HG03159 (cell line): ENCODE measurements at regions not wholly inside any gene's neighbourhood (a gene's known extent, or its start where the extent isn't known, plus 50 kb on each side); places are given as distances from the start of the nearest gene placed in this dataset.
"Not testable (repeated sequence)": the region's sequence is repeated elsewhere in the genome, so short reads cannot be mapped to it uniquely, and the experiment has no call there.

Experiments
- ATAC-seq: cut with Tn5 transposase; IDR thresholded peaks from one replicate; pipeline ENCODE4 v1.9.1; 2021; ENCODE audit warnings: mild to moderate bottlenecking, moderate library complexity; ENCODE audit not compliant: unreplicated experiment

GRCh38 chr18:51330148-51330547 lies 132.7 kb upstream of the MEX3C start:
- no peak for ATAC-seq

DNA sequence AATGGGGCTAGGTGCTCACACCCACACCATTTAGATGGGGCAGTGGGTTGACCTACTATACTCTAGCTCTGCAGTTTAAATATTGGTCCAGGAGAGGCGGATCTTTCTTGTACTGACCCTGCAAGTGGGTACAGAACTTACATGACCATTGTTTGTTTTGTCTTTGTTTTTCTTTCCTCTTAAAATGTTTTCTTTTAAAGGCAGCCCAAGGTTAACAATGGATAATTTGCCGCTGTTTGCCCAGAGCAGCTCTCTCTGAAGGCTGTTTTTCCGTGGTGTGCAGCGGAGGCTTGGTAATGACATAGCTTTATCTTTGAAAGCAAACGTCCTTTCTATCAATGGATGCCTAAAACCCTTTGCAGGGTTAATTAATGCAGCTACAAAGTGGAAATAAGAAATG lies 133.3 kb upstream of the MEX3C start:
- ATAC-seq = no peak

DNA sequence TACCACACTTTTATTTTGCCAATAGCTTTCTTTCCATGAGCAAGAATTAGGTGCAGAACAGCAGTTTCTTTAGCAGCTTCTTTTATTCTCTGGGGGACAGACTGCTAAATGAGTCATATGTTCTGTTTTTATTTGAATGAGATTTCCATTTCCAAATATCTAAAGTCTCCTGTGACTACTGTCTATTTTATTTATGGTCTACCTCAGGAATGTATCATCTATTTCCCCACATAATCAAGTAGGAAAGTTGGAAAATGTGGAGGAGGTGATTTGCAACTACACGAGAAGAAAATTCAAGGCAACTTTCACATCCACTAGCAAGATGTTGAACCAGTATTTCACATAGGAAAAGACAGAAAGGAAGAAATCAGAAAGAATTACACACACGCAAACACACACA lies 139.9 kb upstream of the MEX3C start:
- ATAC-seq = no peak

DNA sequence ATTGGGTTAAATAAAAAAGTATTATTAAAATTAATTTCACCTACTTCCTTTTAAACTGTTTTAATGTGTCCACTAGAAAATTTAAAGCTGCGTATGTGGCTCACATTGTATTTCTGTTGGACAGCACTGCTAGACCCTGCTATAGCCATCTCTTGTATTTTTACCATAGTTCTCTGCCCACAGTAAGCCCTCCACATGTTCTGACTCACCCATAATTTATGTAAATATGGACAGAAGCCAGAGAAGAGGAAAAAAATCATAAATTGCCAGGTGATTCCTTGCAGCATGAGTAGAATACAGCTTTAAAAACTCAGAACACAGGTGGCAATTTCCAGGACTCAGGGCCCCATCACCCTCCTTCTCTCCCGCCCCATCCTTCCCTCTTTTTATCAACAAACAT lies 142.4 kb upstream of the MEX3C start:
- no peak for ATAC-seq

- ATAC-seq = peak; percentile 62
These were observed 142.9 kb upstream of the MEX3C start for GRCh38 chr18:51340332-51340731.

GRCh38 chr18:51342815-51343214 lies 145.3 kb upstream of the MEX3C start:
- no peak for ATAC-seq

GRCh38 chr18:51345848-51346391 lies 148.4 kb upstream of the MEX3C start:
- ATAC-seq = no peak

DNA sequence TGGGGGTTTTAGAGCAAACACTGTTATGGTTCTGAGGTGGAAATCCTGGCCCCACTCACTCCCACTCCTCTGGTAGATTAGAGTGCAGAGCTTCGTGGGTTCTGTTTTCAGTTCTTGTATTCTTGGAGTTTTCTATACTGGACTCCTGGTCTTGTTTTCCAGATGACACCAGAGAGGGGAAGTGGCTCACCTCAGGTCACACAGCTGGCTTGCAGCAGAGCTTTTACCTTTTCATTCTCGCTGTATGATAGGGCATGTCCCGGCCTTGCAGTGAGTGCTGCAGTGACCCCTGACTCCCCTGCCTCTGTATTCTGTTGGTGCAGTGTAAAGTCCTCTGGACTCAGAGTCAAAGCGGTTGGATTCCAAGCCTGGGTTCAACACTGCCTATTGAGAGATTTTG lies 148.9 kb upstream of the MEX3C start:
- ATAC-seq = no peak

DNA sequence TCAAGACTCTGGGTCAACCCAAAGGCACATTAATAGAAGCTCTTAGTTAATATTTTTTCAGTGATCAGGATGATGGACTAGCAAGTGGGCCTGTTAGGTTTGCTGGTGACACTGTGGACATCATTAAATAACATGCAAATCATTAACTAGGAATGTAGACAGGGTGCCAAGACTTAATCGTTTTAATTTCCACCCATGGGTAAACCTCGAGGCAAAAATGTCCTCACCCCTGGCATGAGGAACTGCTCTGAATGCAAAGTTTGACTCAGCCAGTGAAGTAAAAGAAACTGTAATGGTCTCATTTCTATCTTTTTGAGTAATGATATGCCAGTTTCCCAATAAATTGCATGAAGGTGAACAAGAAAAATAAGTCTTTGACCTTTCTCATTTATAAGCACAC lies 152.6 kb upstream of the MEX3C start:
- no peak for ATAC-seq

DNA sequence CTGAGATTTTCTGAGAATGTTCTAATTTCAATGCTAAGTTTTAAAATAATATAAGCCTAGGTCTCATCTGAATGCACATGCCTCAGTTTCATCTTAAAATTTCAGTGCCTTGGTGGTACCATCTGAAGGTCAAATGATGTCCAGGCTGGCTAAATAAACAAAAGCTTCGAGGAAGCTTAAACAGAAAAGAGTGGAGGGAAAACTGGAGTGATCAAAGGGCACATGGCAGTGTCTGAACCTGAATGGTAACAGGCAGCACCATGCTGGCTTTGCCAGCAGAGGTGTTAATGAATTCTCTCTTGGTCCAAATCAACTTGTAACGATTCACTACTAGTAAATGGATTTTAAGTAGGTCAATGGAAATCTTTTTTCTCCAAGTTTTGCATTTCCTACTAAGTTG lies 158.4 kb upstream of the MEX3C start:
- no peak for ATAC-seq

DNA sequence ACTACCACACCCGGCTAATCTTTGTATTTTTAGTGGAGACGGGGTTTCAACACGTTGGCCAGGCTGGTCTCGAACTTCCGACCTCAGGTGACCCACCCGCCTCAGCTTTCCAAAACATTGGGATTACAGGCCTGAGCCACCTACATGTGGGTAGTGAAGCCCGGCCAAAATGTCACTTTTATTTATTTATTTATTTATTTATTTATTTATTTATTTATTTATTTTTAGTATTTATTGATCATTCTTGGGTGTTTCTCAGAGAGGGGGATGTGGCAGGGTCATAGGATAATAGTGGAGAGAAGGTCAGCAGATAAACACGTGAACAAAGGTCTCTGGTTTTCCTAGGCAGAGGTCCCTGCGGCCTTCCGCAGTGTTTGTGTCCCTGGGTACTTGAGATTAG lies 162.8 kb upstream of the MEX3C start:
- not testable (repeated sequence) for ATAC-seq

DNA sequence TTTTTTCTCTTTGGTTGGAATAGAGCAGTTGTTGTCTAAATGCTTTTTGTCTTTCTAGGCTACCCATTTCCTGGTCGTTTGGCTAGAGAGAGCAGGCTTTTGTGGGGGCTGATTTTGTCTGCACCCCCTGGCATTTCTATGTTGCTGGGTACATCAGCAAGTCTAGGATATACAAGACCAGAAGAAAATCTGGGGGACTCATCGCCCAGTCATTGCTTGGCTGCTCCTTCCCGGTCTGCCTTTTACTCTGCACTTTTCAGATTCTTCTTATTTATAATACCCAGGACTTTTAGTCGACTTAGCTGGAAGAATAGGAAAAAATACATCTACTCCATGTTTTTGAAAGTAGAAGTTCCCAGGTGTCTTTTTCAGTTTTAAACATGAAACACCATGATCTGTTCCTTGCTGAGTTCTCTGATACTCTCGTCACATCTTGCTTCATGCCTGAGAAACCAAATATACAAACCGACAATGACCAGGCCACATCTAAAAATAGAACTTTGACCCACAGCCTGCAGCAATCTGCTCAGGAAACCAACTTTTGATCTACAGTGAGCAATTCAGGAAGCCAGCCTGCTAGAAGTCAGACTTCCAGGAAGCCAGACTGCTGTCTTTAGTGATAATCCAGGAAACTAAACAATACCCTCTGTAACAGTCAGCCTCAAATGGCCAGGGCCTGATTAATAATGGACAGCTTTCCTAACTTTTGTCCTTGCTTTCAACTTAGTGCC lies 163.8 kb upstream of the MEX3C start:
- ATAC-seq = peak; percentile 72

GRCh38 chr18:51363384-51363783 lies 165.9 kb upstream of the MEX3C start:
- ATAC-seq = no peak

DNA sequence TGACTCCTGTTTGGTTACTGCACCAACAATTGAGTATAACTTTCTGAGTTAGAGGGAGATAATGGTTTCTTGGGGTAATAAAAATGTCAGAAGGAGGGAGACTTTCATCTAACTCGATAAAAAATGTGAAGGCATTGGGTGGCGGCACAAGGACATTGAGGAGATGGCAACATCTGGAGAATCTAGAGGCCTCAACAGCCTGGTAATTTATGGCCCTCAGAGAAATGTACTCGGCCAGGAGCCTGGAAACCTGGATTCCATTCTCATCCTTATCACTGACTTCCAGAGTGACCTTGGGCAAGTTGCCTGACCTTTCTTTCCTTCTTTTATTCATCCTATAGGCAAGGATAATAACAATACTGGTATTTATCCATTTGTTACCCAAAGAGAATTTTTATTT lies 173.5 kb upstream of the MEX3C start:
- no peak for ATAC-seq

- no peak for ATAC-seq
These were observed 174.4 kb upstream of the MEX3C start for GRCh38 chr18:51371929-51372328.

GRCh38 chr18:51382081-51382480 lies 184.6 kb upstream of the MEX3C start:
- ATAC-seq = no peak

DNA sequence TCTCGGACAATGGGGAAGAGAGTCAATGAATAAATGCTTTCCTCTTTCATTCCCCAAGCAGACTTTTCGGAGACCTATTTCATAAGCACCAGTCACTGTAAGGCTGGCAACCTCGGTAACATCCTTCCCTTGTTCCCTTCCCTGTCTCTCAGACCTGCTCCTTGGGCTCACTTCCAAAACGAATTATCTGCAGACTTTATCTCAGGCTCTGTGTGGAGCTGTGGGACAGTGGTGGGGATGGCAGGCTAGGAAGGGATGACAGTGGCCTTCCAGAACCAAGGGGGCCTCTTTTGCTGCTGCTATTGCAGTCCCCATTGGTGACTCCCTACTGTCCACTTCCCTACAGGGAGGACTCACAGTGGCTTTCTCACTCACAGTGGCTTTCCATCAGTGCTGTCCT lies 185.6 kb upstream of the MEX3C start:
- no peak for ATAC-seq

- ATAC-seq = no peak
These were observed 186.2 kb upstream of the MEX3C start for GRCh38 chr18:51383711-51384110.

DNA sequence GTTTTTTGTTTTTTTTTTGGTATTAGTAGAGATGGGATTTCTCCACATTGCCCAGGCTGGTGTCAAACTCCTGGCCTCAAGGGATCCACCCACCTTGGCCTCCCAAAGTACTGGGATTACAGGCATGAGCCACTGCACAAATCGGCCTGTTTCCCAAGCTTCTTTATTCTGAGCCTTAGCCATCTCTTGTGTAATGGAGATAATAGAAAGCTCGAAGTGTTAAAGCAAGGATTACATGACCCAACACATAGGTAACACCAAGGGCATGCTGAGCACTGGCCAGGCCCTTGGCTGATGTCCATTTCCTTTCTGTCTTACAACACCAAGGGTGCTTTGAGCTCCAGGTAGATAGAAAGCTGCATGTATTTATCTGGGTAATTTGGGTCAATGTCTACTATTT lies 187.8 kb upstream of the MEX3C start:
- ATAC-seq = no peak

DNA sequence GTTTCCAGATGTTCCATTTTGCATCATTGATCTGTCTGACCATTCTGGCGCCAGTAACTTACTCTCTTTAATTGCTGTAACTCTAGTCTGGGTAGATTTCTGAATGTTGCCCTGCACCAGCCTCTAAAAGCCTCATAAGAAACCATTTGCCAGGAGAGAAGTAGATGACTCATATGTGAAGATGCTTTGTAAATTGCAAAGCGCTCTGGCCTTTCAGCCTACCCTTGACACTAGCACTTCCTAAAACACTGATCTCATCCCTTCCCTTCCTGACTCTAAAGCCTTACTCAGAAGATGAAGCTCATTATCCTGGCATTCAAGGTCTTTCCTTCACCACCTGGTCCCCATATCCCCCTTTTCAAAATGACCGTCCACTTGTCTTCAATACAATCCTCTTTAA lies 193.2 kb upstream of the MEX3C start:
- ATAC-seq = no peak

- ATAC-seq = no peak
These were observed 193.7 kb upstream of the MEX3C start for GRCh38 chr18:51391215-51391614.

DNA sequence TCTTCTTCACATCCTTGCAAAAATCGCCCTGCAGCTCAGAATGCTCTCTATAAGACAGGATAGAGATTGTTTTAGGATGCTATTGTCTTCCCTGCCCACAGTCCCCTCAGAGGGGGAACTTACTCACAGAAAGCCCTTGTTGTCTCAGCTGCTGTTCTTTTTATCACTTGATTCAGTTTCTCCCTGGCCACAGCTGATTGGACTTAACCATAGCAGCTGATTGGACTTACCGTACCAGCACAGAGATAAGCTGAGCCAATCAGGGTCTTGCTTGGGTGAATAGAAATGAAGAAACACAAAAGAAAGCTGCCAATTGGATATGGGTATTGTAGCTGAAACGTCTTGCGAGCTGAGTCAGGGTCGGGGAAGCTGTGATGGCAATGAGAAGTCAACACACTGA lies 194.2 kb upstream of the MEX3C start:
- no peak for ATAC-seq

DNA sequence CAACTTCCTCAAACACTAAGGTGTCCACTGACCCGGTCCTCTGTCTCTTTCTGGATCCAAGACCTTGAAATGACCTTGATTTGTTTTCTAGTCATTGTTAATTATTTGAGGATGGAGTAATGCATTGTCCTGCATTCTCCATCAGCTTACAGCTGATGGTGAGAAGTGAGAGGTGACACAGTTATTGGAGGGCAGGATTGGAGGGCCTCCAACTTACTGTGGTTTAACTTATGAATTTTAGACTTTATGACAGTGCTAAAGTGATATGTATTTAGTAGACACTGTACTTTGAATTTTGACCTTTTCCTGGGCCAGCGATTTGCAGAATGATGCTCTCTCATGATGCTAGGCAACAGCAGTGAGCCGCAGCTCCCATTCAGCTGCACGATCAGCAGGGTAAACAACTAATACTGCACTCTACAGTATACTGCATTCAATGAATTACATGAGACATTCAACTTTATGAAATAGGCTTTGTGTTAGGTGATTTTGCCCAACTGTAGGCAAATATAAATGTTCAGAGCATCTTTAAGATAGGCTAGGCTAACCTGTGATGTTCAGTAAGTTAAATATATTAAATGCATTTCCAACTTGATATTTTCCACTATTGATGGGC lies 200.0 kb upstream of the MEX3C start:
- ATAC-seq = no peak
